ENCODE measurements at regions not wholly inside any gene's neighbourhood (a gene's known extent, or its start where the extent isn't known, plus 50 kb on each side); places are given as distances from the start of the nearest gene placed in this dataset.
"Not testable (repeated sequence)": the region's sequence is repeated elsewhere in the genome, so short reads cannot be mapped to it uniquely, and the experiment has no call there.

DNA sequence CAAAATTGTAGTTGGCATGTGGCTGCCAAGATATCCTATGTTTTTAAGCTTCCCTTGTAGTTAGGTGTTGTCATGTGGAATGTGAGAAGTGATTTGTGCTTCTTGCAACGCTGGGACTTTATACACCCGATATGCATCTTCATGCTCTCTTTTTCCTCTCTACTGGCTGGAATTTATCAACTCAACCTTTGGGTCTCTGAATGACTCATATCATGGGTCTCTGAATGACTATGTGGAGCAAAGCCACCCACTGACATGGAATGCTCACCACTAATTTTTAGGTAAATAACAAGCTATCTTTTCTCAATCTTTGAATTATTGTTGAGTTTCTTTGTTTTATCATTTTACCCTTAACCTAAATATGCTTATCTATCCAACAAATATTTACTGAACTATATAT is 144.6 kb downstream of the ATP23 start:
- Mint-ChIP-seq H3K27me3 (peaks cover 15 to 32% of the 10 kb centered on the region in 2 donors), H3K36me3 (no peaks in the 10 kb centered on the region), H3K9me3 (no peaks in the 10 kb centered on the region), H3K4me1 (ENCODE audit: low read depth in 2 of 2) (no peaks in the 10 kb centered on the region), H3K27ac (no peak overlapping the region), H3K4me3 (no peak overlapping the region)
- DNase-seq (ENCODE audit: low spot score) (no peak), ATAC-seq (no peak)

DNA sequence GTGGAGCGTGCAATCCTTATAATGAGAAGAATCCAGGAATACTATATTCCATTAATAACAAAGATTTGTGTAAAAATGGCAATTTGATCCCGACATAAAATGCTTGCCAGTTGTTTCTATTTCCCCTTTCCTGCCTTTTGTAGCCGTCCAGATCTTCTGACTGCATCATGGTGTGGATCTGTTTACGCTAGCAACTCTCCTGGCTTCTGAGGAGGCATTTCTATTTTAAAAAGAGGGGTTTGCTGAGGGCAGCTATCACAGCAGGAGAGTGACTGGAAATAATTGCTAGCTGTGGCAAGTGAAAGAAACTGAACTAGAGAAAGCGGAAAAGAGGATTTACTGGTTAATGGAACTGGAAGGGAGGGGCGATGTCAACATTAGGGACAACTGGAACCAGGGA is 145.6 kb downstream of the ATP23 start:
- ATAC-seq (no peak), DNase-seq (ENCODE audit: low spot score) (no peak)
- no peak overlapping the region for H3K4me3 Mint-ChIP-seq
- peaks cover 19 to 32% of the 10 kb centered on the region in 2 donors for H3K27me3 Mint-ChIP-seq
- H3K9me3 Mint-ChIP-seq: no peaks in the 10 kb centered on the region
- no peaks in the 10 kb centered on the region for H3K4me1 Mint-ChIP-seq (ENCODE audit: low read depth in 2 of 2)
- no peak overlapping the region for H3K27ac Mint-ChIP-seq
- H3K36me3 Mint-ChIP-seq: no peaks in the 10 kb centered on the region

GRCh38 chr12:58087423-58088127 is 146.2 kb downstream of the ATP23 start:
- Mint-ChIP-seq H3K4me3 (no peak overlapping the region), H3K9me3 (no peaks in the 10 kb centered on the region), H3K27ac (no peak overlapping the region), H3K27me3 (peaks cover 19 to 32% of the 10 kb centered on the region in 2 donors), H3K36me3 (no peaks in the 10 kb centered on the region), H3K4me1 (ENCODE audit: low read depth in 2 of 2) (no peaks in the 10 kb centered on the region)
- ATAC-seq (no peak), DNase-seq (ENCODE audit: low spot score) (no peak)

DNA sequence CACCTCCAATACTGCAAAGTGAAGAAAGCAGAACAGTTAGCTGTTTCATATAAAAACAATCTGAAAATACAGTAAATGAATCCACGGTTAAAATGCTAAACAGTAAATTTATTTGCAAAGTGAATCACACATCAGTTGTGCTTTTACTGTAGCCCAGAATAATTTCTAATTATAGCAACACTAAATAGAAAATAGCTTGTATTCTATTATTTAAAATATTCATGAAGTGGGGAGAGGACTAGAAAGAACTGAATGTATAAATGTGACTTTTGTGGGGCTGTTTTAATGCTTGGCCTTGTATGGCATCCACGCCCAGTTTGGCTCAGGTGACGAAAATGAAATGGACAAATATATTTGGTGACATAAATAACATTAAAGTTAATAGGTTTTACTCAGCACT is 148.2 kb downstream of the ATP23 start:
- Mint-ChIP-seq H3K4me3 (no peak overlapping the region), H3K9me3 (no peaks in the 10 kb centered on the region), H3K4me1 (ENCODE audit: low read depth in 2 of 2) (no peaks in the 10 kb centered on the region), H3K27ac (no peak overlapping the region), H3K36me3 (no peaks in the 10 kb centered on the region), H3K27me3 (peaks cover 20 to 22% of the 10 kb centered on the region in 2 donors)
- ATAC-seq (no peak), DNase-seq (ENCODE audit: low spot score) (no peak)

DNA sequence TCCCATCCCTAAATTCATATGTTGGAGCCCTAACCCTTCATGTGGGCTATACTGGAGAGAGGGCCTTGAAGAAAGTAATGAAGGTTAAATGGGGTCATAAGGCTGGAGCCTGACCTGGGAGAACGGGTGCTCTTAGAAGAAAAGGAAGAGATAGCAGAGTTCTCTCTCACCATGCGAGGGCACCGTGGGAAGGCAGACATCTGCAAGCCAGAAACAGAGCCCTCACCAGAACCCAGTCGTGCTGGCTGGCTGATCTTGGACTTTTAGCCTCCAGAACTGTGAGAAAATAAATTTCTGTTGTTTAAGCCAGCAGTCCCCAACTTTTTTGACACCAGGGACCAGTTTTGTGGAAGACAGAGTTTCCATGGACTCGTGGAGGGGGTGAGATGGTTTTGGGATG is 149.3 kb downstream of the ATP23 start:
- H3K4me3 Mint-ChIP-seq: no peak overlapping the region
- no peak overlapping the region for H3K27ac Mint-ChIP-seq

DNA sequence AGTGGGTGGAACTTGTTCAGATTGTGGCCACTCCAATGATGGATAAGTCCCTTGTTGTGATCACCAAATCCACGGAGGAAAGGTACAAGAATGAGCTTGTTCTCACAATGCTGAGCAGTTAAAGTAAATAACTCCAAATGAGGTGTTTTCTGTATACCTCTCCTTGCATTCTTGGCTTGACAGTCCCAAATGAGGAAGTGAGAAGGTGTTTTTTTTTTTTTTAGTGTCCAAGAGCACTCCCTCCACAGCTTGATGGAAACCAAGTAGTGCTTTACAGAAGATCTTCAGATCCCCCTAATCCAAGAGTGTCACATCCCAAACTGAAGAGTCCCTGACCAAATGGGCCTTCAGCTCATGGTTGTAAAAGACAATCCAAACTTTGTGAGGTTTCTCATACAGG is 153.6 kb downstream of the ATP23 start:
- ATAC-seq (no peak), DNase-seq (ENCODE audit: low spot score) (no peak)
- no peaks in the 10 kb centered on the region for H3K9me3 Mint-ChIP-seq
- H3K36me3 Mint-ChIP-seq: no peaks in the 10 kb centered on the region
- no peak overlapping the region for H3K27ac Mint-ChIP-seq
- H3K4me3 Mint-ChIP-seq: no peak overlapping the region
- no peaks in the 10 kb centered on the region for H3K4me1 Mint-ChIP-seq (ENCODE audit: low read depth in 2 of 2)
- peaks cover 7 to 9% of the 10 kb centered on the region in 2 donors for H3K27me3 Mint-ChIP-seq

More for the DNA sequence above, 149.3 kb downstream of the ATP23 start:
- ATAC-seq (no peak), DNase-seq (ENCODE audit: low spot score) (no peak)
- no peaks in the 10 kb centered on the region for H3K4me1 Mint-ChIP-seq (ENCODE audit: low read depth in 2 of 2)
- H3K9me3 Mint-ChIP-seq: no peaks in the 10 kb centered on the region
- H3K27me3 Mint-ChIP-seq: peaks cover 14 to 21% of the 10 kb centered on the region in 2 donors
- H3K36me3 Mint-ChIP-seq: no peaks in the 10 kb centered on the region

DNA sequence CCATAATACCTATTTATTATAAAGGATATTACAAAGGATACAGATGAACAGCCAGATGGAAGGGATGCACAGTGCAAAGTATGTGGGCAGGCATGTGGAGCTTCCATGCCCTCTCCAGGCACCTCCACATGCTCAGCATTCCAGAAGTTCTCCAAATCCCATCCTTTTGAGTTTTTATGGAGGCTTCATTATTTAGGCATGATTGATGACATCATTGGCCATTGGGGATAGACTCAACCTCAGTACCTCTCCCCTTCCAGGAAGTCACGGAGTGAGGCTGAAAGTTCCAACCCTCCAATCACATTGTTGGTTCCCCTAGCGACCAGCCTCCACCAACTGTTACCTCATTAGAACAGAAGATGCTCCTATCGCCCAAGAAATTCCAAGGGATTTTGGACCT is 156.4 kb downstream of the ATP23 start:
- H3K36me3 Mint-ChIP-seq: no peaks in the 10 kb centered on the region
- H3K9me3 Mint-ChIP-seq: no peaks in the 10 kb centered on the region
- no peak overlapping the region for H3K4me3 Mint-ChIP-seq
- DNase-seq (ENCODE audit: low spot score) (no peak), ATAC-seq (no peak)
- H3K4me1 Mint-ChIP-seq (ENCODE audit: low read depth in 2 of 2): no peaks in the 10 kb centered on the region
- H3K27me3 Mint-ChIP-seq: peaks cover 8 to 15% of the 10 kb centered on the region in 2 donors
- H3K27ac Mint-ChIP-seq: no peak overlapping the region

DNA sequence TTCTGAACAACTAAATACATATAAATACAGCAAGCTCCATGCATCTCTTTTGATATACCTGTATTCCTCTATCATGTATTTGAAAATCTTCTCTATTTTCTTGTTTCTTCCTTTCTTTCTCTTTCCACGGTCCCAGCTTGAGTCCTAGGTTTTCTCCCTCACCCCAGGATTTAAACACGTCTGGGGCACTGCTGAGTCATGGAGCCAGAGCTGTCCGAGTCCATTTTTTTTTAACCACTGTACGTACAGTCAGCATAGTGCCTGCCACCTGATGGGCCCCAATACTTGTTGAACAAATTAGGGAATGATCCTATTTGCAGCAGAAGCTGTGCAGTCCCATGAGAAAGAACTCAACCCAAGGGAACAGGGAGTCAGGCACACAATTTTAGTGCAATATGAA is 158.1 kb downstream of the ATP23 start:
- H3K27me3 Mint-ChIP-seq: peaks cover 3 to 23% of the 10 kb centered on the region in 2 donors
- H3K9me3 Mint-ChIP-seq: no peaks in the 10 kb centered on the region
- no peak overlapping the region for H3K27ac Mint-ChIP-seq
- no peaks in the 10 kb centered on the region for H3K4me1 Mint-ChIP-seq (ENCODE audit: low read depth in 2 of 2)
- ATAC-seq: no peak
- no peaks in the 10 kb centered on the region for H3K36me3 Mint-ChIP-seq
- no peak for DNase-seq (ENCODE audit: low spot score)
- no peak overlapping the region for H3K4me3 Mint-ChIP-seq

GRCh38 chr12:58104351-58104755 is 163.0 kb downstream of the ATP23 start:
- H3K4me1 Mint-ChIP-seq (ENCODE audit: low read depth in 2 of 2): no peaks in the 10 kb centered on the region
- H3K9me3 Mint-ChIP-seq: no peaks in the 10 kb centered on the region
- DNase-seq (ENCODE audit: low spot score) (no peak), ATAC-seq (no peak)
- no peaks in the 10 kb centered on the region for H3K36me3 Mint-ChIP-seq
- H3K27me3 Mint-ChIP-seq: peaks cover 4 to 16% of the 10 kb centered on the region in 2 donors
- no peak overlapping the region for H3K4me3 Mint-ChIP-seq
- H3K27ac Mint-ChIP-seq: no peak overlapping the region

- ATAC-seq (no peak), DNase-seq (ENCODE audit: low spot score) (no peak)
- H3K36me3 Mint-ChIP-seq: no peaks in the 10 kb centered on the region
- no peak overlapping the region for H3K4me3 Mint-ChIP-seq
- H3K4me1 Mint-ChIP-seq (ENCODE audit: low read depth in 2 of 2): no peaks in the 10 kb centered on the region
- H3K27ac Mint-ChIP-seq: no peak overlapping the region
- H3K27me3 Mint-ChIP-seq: peaks cover 4 to 16% of the 10 kb centered on the region in 2 donors
- no peaks in the 10 kb centered on the region for H3K9me3 Mint-ChIP-seq
These were observed 164.1 kb downstream of the ATP23 start for GRCh38 chr12:58105225-58106119.

- Mint-ChIP-seq H3K9me3 (no peaks in the 10 kb centered on the region), H3K4me1 (ENCODE audit: low read depth in 2 of 2) (no peaks in the 10 kb centered on the region), H3K27me3 (peaks cover 4 to 13% of the 10 kb centered on the region in 2 donors), H3K36me3 (no peaks in the 10 kb centered on the region), H3K27ac (no peak overlapping the region), H3K4me3 (no peak overlapping the region)
- DNase-seq (ENCODE audit: low spot score) (no peak), ATAC-seq (no peak)
These were observed 164.8 kb downstream of the ATP23 start for GRCh38 chr12:58106195-58106594.

- Mint-ChIP-seq H3K27me3 (peaks cover 10 to 13% of the 10 kb centered on the region in 2 donors), H3K4me1 (ENCODE audit: low read depth in 2 of 2) (no peaks in the 10 kb centered on the region), H3K4me3 (no peak overlapping the region), H3K36me3 (no peaks in the 10 kb centered on the region), H3K27ac (no peak overlapping the region), H3K9me3 (peaks cover 4% of the 10 kb centered on the region)
- no peak for ATAC-seq
- DNase-seq (ENCODE audit: low spot score): no peak
These were observed 175.8 kb downstream of the ATP23 start for GRCh38 chr12:58117201-58117600.

- DNase-seq (ENCODE audit: low spot score) (no peak), ATAC-seq (no peak)
- H3K4me3 Mint-ChIP-seq: no peak overlapping the region
- H3K27ac Mint-ChIP-seq: no peak overlapping the region
- H3K9me3 Mint-ChIP-seq: peaks cover 4% of the 10 kb centered on the region
- no peaks in the 10 kb centered on the region for H3K36me3 Mint-ChIP-seq
- H3K4me1 Mint-ChIP-seq (ENCODE audit: low read depth in 2 of 2): no peaks in the 10 kb centered on the region
- H3K27me3 Mint-ChIP-seq: peaks cover 10 to 14% of the 10 kb centered on the region in 2 donors
These were observed 176.3 kb downstream of the ATP23 start for GRCh38 chr12:58117667-58118066.

- not testable (repeated sequence) for H3K27ac Mint-ChIP-seq; H3K36me3 Mint-ChIP-seq; H3K4me1 Mint-ChIP-seq (ENCODE audit: low read depth in 2 of 2); H3K9me3 Mint-ChIP-seq; H3K4me3 Mint-ChIP-seq; DNase-seq (ENCODE audit: low spot score); H3K27me3 Mint-ChIP-seq; ATAC-seq
These were observed 184.4 kb downstream of the ATP23 start for GRCh38 chr12:58125761-58126160.
